ENCODE measurements at regions not wholly inside any gene's neighbourhood (a gene's known extent, or its start where the extent isn't known, plus 50 kb on each side); places are given as distances from the start of the nearest gene placed in this dataset.

DNA sequence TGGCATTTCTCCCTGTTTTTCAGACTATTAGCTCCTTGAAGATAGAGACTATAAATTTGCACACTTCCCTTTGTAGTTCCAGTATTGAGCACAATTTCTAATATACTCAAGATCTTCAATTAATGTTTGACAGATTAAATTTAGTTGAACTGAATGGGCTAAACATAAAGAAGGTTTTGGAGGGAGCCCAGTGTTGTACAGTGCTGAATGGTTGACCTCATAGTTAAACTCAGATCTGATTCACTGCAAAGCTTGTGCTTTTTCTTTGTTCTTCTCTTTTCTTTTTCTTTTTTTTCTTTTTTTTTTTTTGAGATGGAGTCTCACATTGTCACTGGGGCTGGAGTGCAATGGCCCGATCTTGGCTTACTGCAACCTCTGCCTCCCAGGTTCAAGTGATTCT, 411.7 kb upstream of the ZNF462 start:
- H3K27ac ChIP-seq, result no peak overlapping the region
- TF ChIP-seq Cebpa-rat (IDR thresholded peaks at IDR 0.05), result no peak
- H3K9me3 ChIP-seq, result no peaks in the 10 kb centered on the region
- H3K4me1 ChIP-seq, result no peaks in the 10 kb centered on the region
- no peak overlapping the region for H3K9ac ChIP-seq
- H3K4me3 ChIP-seq, result no peak overlapping the region
- H4K20me1 ChIP-seq, result no peaks in the 10 kb centered on the region
- H3K27me3 ChIP-seq, result no peaks in the 10 kb centered on the region
- H3K36me3 ChIP-seq, result no peaks in the 10 kb centered on the region
- no peak overlapping the region for H3K4me2 ChIP-seq

DNA sequence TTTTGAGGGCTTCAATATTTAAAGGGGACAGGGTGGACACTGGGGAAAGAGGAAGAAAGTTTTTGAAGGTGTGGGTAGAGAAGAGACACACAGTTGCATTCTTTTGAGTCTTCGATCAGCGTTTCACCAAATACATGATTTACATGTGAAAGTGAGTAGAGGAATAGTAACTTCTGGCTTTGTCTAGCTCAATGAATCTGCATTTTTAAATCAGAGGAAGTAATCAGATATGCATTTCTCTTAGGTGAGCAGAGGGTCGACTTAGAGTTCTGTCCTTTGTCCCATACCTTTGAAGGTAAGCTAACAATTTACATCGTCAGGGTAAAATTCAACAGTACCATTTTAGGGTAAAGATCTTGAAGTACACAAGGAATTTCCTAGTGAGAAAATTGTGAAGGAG, 406.4 kb upstream of the ZNF462 start:
- no peaks in the 10 kb centered on the region for H3K36me3 ChIP-seq
- H3K9me3 ChIP-seq, result no peaks in the 10 kb centered on the region
- no peak overlapping the region for H3K4me2 ChIP-seq
- H3K27ac ChIP-seq, result no peak overlapping the region
- no peak overlapping the region for H3K4me3 ChIP-seq
- H4K20me1 ChIP-seq, result no peaks in the 10 kb centered on the region
- H3K27me3 ChIP-seq, result no peaks in the 10 kb centered on the region
- H3K9ac ChIP-seq, result no peak overlapping the region
- no peak for TF ChIP-seq Cebpa-rat (IDR thresholded peaks at IDR 0.05)
- H3K4me1 ChIP-seq, result no peaks in the 10 kb centered on the region

DNA sequence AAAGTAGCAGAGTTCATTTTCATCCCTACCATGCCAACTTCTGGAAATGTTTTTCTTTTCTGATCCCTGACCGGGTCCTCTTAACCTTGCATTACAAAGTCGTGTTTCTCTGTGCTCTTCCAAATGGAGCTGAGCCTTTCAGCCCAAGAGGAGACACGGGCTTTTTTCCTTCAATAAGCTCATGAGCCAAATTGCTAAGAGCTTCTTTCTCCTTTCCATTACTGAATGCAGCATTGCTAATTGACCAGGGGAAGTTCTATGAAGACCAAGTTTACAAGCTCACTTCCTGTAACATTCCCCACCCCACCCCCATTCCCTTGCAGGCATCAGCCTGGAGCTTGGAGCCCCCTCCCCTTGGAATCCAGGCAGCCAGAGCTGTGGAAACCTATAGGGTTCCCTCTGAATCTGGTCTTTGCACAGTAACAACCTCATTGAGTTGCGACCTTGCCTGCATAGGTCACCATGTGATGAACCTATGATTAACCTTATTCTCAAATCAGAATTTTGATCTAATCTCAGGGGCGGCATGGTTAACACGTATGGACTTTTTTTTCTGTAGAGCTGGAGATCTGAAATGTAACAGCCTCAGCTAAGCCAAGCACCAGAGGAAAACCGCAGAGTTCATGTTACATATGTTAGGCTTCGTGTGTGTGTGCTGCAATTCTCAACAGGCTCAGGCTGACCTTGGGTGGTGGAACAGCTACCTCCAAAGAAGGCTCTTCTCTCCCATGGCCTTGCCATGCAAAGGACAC, 395.7 kb upstream of the ZNF462 start:
- no peak for TF ChIP-seq Cebpa-rat (IDR thresholded peaks at IDR 0.05)
- Histone ChIP-seq H3K4me3 (no peak overlapping the region), H3K27me3 (no peaks in the 10 kb centered on the region), H3K27ac (no peak overlapping the region), H3K36me3 (no peaks in the 10 kb centered on the region), H3K9ac (no peak overlapping the region), H3K4me1 (no peaks in the 10 kb centered on the region), H4K20me1 (no peaks in the 10 kb centered on the region), H3K4me2 (no peak overlapping the region), H3K9me3 (no peaks in the 10 kb centered on the region; the same call in 1 of the 2 replicates)

DNA sequence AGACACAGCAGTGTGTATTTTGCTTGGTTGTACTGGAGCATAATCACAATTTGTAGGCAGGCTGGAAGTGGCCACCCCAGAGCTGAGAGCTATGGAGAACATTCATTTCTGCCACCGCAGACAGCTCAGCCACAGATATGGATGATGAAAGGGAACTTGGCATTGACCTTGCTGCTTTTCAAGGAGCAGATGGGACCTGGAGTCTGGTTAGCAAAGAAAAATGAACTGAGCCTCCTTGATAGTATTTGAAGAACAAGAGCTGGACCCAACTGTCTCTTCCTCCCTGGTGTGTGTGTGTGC, 395.2 kb upstream of the ZNF462 start:
- no peaks in the 10 kb centered on the region for H3K4me1 ChIP-seq
- H3K4me2 ChIP-seq, result no peak overlapping the region
- H3K9me3 ChIP-seq, result no peaks in the 10 kb centered on the region; the same call in 1 of the 2 replicates
- no peaks in the 10 kb centered on the region for H3K27me3 ChIP-seq
- H3K27ac ChIP-seq, result no peak overlapping the region
- H3K36me3 ChIP-seq, result no peaks in the 10 kb centered on the region
- no peaks in the 10 kb centered on the region for H4K20me1 ChIP-seq
- TF ChIP-seq Cebpa-rat (IDR thresholded peaks at IDR 0.05), result no peak
- no peak overlapping the region for H3K4me3 ChIP-seq
- no peak overlapping the region for H3K9ac ChIP-seq

DNA sequence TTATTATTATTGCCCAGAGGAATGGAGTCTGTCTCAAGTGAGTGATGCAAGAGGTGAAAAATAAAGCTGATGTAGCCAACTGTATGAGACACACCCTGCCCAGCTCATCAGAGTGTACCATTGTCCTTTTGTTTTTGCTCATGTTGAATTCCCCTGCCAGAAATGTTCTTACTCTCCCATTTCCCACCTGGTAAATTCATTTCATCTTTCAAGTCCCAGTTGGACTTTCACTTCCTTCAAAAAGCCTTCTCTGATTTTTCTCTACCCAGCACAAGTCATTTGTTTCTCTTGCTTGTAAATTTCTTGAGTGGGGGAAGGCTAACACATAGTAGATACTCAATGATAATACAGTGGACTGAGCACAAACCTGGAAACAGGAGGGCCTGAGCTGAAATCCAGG, 394.5 kb upstream of the ZNF462 start:
- Histone ChIP-seq H3K4me1 (no peaks in the 10 kb centered on the region), H3K27ac (no peak overlapping the region), H3K9ac (no peak overlapping the region), H4K20me1 (no peaks in the 10 kb centered on the region), H3K36me3 (no peaks in the 10 kb centered on the region), H3K4me2 (no peak overlapping the region), H3K9me3 (no peaks in the 10 kb centered on the region; the same call in 1 of the 2 replicates), H3K4me3 (no peak overlapping the region), H3K27me3 (no peaks in the 10 kb centered on the region)
- TF ChIP-seq Cebpa-rat (IDR thresholded peaks at IDR 0.05), result no peak

DNA sequence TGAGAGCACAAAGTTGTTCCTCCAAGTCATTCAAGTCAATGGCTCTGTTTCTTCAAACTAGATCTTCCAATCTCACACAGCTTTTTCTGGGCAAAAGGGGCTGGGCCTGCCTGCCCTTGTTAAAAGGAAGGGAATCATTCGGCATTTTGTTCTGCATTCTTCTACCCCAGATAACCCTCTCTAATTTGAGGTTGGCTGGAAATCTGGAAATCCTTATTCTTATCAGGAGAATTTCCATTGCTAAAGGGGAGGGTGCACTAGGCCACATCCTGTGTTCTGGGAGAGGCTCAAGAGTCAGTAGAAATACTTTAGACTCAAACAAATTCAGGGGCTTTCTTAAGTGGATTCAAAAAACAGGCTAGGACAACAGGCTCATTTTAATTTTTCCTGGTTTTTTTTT, 384.7 kb upstream of the ZNF462 start:
- TF ChIP-seq Cebpa-rat (IDR thresholded peaks at IDR 0.05), result no peak

DNA sequence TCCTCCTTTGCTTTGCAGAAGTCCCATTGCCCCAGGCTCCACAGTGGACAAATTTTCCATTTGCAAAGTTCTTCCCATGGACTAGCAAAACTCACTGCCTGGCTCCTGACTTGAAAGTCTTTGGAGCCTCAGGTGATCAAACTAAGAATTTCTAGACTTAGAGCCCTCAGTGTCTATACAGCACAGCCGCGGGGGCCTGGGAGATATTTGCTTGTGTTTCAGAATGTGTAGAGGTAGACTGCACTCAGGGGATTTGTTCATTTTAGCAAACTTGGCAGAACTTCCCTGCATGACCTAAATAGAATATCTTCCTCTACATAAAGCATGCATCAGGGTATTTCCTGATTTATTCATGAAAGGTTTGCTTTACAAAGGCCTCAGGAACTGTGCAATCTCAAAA, 384.2 kb upstream of the ZNF462 start:
- Histone ChIP-seq H3K4me2 (0 out of 2 replicates have a peak overlapping the region, but pooled peaks have one; percentile 0), H3K27me3 (no peaks in the 10 kb centered on the region), H3K9me3 (no peaks in the 10 kb centered on the region), H4K20me1 (no peaks in the 10 kb centered on the region), H3K4me1 (peaks cover 12% of the 10 kb centered on the region), H3K9ac (no peak overlapping the region), H3K27ac (no peak overlapping the region), H3K36me3 (no peaks in the 10 kb centered on the region), H3K4me3 (no peak overlapping the region)
- TF ChIP-seq Cebpa-rat (IDR thresholded peaks at IDR 0.05), result no peak

More for the DNA sequence above, 384.7 kb upstream of the ZNF462 start:
- no peak overlapping the region for H3K4me2 ChIP-seq
- H3K4me3 ChIP-seq, result no peak overlapping the region
- H3K27me3 ChIP-seq, result no peaks in the 10 kb centered on the region
- no peak overlapping the region for H3K9ac ChIP-seq
- no peaks in the 10 kb centered on the region for H4K20me1 ChIP-seq
- no peaks in the 10 kb centered on the region for H3K9me3 ChIP-seq
- H3K4me1 ChIP-seq, result peaks cover 12% of the 10 kb centered on the region
- no peak overlapping the region for H3K27ac ChIP-seq
- H3K36me3 ChIP-seq, result no peaks in the 10 kb centered on the region

DNA sequence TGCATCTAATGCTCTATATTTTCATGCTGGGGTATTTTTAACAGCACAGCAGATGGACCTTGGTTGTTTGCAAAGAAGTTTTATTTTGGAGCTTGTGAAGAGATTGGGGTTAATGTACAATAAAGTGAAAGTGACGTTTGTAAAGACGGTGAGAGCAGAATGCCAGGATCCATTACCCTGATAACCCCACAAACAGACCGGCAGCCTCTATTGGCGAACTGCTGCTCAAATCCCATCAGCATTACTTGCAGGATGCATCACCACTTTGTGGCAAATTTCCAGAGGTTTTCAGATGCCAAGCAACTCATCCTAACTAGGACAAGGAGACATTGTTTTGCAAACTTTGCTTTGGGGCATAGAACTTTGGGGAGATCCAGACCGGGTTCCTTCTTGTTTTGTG, 383.3 kb upstream of the ZNF462 start:
- peaks cover 12% of the 10 kb centered on the region for H3K4me1 ChIP-seq
- no peak overlapping the region for H3K9ac ChIP-seq
- no peaks in the 10 kb centered on the region for H3K27me3 ChIP-seq
- no peak overlapping the region for H3K4me2 ChIP-seq
- no peaks in the 10 kb centered on the region for H3K9me3 ChIP-seq
- no peak for TF ChIP-seq Cebpa-rat (IDR thresholded peaks at IDR 0.05)
- H3K36me3 ChIP-seq, result no peaks in the 10 kb centered on the region
- H3K4me3 ChIP-seq, result no peak overlapping the region
- no peak overlapping the region for H3K27ac ChIP-seq
- H4K20me1 ChIP-seq, result no peaks in the 10 kb centered on the region

DNA sequence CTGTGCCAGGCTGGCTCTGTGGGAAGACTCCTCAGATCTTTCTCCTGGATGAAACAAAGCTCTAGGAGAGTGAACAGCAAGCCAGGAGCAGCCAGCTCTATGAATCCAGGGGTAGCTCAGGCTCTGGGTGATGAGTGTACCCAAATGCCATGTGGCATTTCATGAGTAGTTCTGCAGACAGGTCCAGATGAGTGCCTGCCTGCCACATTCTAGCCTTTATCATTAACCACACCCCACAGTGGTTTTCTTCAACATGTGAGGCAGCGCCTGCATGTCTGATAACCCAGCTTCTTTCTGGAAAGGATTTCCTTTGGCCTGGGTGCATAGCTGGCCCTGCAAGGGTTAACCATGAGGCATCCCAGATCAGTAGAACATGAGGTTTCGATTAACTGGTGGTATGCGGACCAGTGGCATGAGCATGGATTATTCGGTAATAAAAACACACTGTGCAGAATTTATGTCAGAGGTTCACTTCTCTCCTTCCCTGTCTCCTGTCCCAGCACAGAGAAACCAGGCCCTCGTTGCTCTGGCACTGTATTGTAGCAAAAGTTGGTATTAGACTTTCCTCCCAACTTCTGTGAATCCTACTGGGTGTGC, 381.9 kb upstream of the ZNF462 start:
- no peaks in the 10 kb centered on the region for H3K27me3 ChIP-seq
- TF ChIP-seq Cebpa-rat (IDR thresholded peaks at IDR 0.05), result no peak
- H3K9ac ChIP-seq, result no peak overlapping the region
- H3K4me1 ChIP-seq, result peaks cover 12% of the 10 kb centered on the region
- H4K20me1 ChIP-seq, result no peaks in the 10 kb centered on the region
- no peak overlapping the region for H3K27ac ChIP-seq
- no peak overlapping the region for H3K4me3 ChIP-seq
- no peaks in the 10 kb centered on the region for H3K9me3 ChIP-seq
- no peak overlapping the region for H3K4me2 ChIP-seq
- H3K36me3 ChIP-seq, result no peaks in the 10 kb centered on the region

DNA sequence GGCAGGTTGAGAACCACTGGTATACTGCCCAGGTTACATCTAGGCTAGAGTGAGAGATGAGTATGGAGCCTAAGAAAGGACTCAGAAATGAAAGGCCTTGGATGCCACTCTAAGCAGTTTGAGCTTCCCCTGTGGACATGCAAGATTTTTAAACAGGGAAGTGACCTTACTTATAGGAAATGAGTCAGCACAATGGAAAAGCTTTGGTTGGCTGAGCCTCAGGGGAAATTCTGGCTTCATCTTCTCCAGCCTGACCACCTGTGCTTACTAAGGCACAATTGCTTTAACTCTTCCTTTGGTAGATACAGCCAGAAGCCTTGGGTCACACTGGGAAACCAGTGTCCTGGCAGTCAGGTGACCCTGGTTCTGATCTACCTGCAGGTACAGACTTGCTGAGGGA, 380.2 kb upstream of the ZNF462 start:
- no peak overlapping the region for H3K27ac ChIP-seq
- no peaks in the 10 kb centered on the region for H3K27me3 ChIP-seq
- H3K9ac ChIP-seq, result no peak overlapping the region
- H3K36me3 ChIP-seq, result no peaks in the 10 kb centered on the region
- no peaks in the 10 kb centered on the region for H3K9me3 ChIP-seq
- no peaks in the 10 kb centered on the region for H4K20me1 ChIP-seq
- no peak overlapping the region for H3K4me3 ChIP-seq
- H3K4me1 ChIP-seq, result peaks cover 12% of the 10 kb centered on the region
- peak overlapping the region; percentile 25 for H3K4me2 ChIP-seq
- no peak for TF ChIP-seq Cebpa-rat (IDR thresholded peaks at IDR 0.05)
